Cardiac muscle cell (in vitro differentiated cells and primary cell): ENCODE measurements at regions not wholly inside any gene's neighbourhood (a gene's known extent, or its start where the extent isn't known, plus 50 kb on each side); places are given as distances from the start of the nearest gene placed in this dataset.

Source experiments
- DNase-seq, 2 donors: peaks; one replicate each; pipeline versions ENCODE4 v3.0.0 to v3.0.0-alpha.2; 2010 to 2017; ENCODE audit warnings: low read depth in 1 of 2, low spot score in 1 of 2
- H3K27ac ChIP-seq: fragments of 200-600 bp; sonication (generic); 2 replicates; pipeline ENCODE4 v1.5.1; 2016
- H3K27me3 ChIP-seq: fragments of 200-600 bp; sonication (generic); 2 replicates; pipeline ENCODE4 v1.6.0; 2016; ENCODE audit warnings: control low read depth
- H3K36me3 ChIP-seq: fragments of 200-600 bp; sonication (generic); 2 replicates; pipeline ENCODE4 v1.5.1; 2016; ENCODE audit warnings: control low read depth
- H3K4me1 ChIP-seq: fragments of 200-600 bp; sonication (generic); 2 replicates; pipeline ENCODE4 v1.8.1; 2017; ENCODE audit warnings: low read depth, mild to moderate bottlenecking, mixed run types
- H3K4me3 ChIP-seq: fragments of 200-600 bp; sonication (generic); 2 replicates; pipeline ENCODE4 v1.5.1; 2016; ENCODE audit warnings: mild to moderate bottlenecking
- H3K9me3 ChIP-seq: fragments of 200-600 bp; sonication (generic); 2 replicates; pipeline ENCODE4 v1.5.1; 2017; ENCODE audit warnings: low read depth, mild to moderate bottlenecking, control low read depth
- TF ChIP-seq, protein P1 (sequence below): IDR thresholded peaks from 2 replicates; pipeline ENCODE4 v1.5.1; 2012; ENCODE audit warnings: low read depth, mild to moderate bottlenecking, low read length

DNA sequence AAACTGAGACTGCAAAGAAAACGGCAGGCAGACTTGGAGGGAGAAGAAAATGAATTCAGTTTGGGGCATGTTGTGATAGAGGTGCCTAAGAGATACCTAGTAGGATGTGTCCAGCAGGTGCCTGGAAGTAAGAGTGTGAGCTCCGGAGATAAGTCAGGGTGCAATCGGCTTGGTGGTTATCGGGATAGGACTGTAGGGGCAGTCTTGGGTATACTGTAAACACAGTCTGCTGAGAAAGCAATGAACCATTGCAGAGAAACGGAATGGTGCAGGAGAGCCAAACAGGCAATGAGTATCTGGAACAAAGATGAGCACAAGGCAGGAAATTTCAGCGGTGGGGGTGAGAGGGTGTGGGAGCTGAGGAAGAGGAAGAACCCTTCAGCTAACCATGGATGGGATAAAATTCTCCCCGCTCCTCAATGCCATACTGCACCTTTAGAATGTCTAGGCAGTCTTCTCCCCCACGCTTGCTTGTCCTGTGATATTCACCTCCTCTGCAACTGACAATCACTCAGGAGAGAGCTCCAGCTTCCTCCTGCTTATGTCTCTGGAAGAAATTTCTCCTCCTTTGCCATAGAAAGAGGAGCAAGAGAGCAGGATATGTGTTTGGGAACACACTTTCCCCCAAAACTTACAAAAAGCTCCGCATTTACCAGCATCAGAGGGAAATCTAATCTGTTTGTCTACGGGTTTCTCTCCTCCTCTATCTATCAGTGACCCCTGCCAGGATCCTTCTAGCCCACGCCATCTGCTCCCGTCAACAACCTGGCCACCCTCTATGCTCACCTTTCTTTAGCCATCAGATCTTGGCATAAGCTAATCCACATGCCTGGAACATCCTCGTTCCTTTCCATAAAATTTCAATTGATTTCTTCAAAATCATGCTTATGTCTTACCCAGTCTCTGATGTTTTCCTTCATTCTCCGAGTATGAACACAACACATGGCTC, 381.7 kb upstream of the JARID2 start:
- peak in 1 of 2 donors; percentile 26 for DNase-seq
- Histone ChIP-seq H3K36me3 (no peaks in the 10 kb centered on the region), H3K27me3 (no peaks in the 10 kb centered on the region), H3K27ac (no peak overlapping the region), H3K4me1 (no peaks in the 10 kb centered on the region), H3K9me3 (no peaks in the 10 kb centered on the region), H3K4me3 (no peak overlapping the region)
- TF ChIP-seq, protein P1, sequence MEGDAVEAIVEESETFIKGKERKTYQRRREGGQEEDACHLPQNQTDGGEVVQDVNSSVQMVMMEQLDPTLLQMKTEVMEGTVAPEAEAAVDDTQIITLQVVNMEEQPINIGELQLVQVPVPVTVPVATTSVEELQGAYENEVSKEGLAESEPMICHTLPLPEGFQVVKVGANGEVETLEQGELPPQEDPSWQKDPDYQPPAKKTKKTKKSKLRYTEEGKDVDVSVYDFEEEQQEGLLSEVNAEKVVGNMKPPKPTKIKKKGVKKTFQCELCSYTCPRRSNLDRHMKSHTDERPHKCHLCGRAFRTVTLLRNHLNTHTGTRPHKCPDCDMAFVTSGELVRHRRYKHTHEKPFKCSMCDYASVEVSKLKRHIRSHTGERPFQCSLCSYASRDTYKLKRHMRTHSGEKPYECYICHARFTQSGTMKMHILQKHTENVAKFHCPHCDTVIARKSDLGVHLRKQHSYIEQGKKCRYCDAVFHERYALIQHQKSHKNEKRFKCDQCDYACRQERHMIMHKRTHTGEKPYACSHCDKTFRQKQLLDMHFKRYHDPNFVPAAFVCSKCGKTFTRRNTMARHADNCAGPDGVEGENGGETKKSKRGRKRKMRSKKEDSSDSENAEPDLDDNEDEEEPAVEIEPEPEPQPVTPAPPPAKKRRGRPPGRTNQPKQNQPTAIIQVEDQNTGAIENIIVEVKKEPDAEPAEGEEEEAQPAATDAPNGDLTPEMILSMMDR: peak; percentile 21

DNA sequence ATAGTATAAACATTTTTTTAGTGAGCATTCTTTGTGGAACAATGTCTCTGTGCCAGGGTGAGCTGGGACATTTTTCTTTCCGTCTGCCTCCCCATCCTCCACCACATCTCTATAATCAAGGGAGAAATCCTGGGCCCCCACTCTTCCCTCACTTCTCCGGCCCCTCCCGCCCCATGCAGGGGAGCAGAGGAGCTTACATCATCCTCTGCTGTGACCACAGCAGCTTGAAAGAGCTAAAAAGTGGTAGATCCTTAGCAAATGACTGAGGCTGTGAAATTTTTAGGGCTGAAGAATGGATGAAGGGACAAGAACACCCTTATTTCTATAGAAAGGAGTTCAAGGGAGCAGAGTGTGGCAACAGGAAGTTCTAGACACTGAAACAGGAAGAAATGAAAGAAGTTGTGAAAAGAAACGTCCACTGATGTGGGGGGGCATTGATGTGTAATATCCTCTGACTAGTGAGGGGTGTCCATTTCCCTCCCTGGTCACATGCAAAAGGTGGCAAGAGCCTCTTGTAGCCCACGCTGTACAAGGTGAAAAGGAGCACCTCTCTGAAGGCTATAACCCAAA, 380.3 kb upstream of the JARID2 start:
- Histone ChIP-seq H3K27ac (no peak overlapping the region), H3K9me3 (no peaks in the 10 kb centered on the region), H3K4me3 (no peak overlapping the region), H3K4me1 (no peaks in the 10 kb centered on the region), H3K27me3 (no peaks in the 10 kb centered on the region), H3K36me3 (no peaks in the 10 kb centered on the region)
- TF ChIP-seq, protein P1: no peak
- peak in 1 of 2 donors; percentile 54 for DNase-seq

DNA sequence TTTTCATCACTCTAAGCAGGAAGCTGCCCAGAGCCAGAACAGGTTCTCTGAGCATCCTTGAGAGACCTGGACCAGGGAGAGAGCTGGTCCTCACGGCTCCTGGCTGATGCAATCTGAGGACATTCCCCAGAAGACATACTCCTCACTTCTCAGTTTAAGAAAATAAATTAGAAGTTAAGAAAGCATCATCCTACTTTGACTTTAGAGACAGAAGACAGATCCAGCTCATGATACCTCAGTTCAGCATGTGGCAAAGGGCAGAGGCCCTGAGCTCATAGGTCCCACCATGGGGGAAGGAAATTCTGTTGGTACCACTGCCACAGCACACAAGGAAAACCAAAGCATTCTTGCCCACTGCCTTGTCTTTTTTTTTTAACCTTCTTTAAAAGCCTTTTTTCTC, 378.1 kb upstream of the JARID2 start:
- Histone ChIP-seq H3K4me3 (no peak overlapping the region), H3K27me3 (no peaks in the 10 kb centered on the region), H3K36me3 (no peaks in the 10 kb centered on the region), H3K9me3 (no peaks in the 10 kb centered on the region), H3K27ac (no peak overlapping the region), H3K4me1 (no peaks in the 10 kb centered on the region)
- TF ChIP-seq, protein P1: no peak
- no peak for DNase-seq

DNA sequence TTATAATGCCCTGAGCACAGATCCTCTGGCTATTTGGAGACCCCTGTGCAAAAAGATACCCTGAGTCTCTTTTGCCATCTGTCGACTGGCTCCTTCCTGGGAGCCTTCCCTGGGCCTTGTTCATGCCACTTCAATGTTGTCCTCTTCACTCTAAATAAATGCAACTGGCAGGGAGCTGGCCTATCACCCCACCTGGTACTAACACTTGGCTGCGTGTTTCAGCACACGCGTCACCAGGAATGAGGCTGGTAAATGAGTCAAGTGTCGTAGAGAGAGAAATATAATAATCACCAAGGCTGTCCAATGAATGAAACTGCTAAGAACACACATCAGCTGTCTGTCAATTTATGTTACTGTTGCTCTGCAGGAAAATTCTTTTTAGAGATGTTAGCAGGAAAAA, 374.6 kb upstream of the JARID2 start:
- Histone ChIP-seq H3K9me3 (no peaks in the 10 kb centered on the region), H3K27me3 (no peaks in the 10 kb centered on the region), H3K4me3 (no peak overlapping the region), H3K27ac (no peak overlapping the region), H3K4me1 (no peaks in the 10 kb centered on the region), H3K36me3 (no peaks in the 10 kb centered on the region)
- TF ChIP-seq, protein P1: no peak
- DNase-seq: no peak

DNA sequence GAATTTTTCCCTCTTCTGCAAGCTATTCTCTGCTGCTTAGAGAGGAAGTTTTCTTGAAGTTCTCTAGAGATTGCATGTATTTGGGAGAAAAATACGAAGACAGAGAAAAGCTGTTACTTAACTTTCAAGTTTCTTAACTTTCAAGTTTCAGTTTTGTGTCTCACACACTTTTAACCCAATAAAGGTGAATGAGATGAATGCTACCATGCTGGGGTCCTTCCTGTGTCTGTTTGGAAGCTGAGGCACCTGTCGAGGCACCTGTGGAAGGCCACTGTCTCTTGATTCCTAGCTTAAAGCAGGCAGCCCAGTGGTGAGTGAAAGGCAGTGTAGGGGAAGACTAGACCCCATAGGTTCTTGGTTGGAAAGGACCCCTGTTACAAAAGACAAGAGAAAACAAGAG, 372.8 kb upstream of the JARID2 start:
- TF ChIP-seq, protein P1: no peak
- no peaks in the 10 kb centered on the region for H3K27me3 ChIP-seq
- peaks cover 5% of the 10 kb centered on the region for H3K4me1 ChIP-seq
- no peaks in the 10 kb centered on the region for H3K36me3 ChIP-seq
- no peaks in the 10 kb centered on the region for H3K9me3 ChIP-seq
- H3K4me3 ChIP-seq: no peak overlapping the region
- no peak overlapping the region for H3K27ac ChIP-seq
- no peak for DNase-seq
